ENCODE measurements at regions not wholly inside any gene's neighbourhood (a gene's known extent, or its start where the extent isn't known, plus 50 kb on each side); places are given as distances from the start of the nearest gene placed in this dataset.
A peak's percentile ranks its signal among the peaks of the same experiment; 100 is the strongest.

GRCh38 chr22:49372530-49373288 is 455.0 kb downstream of the BRD1 start:
- H3K27me3 ChIP-seq (ENCODE audit: control insufficient read depth, insufficient read depth, low read length), result no peaks in the 10 kb centered on the region
- Mint-ChIP-seq H3K36me3 (no peaks in the 10 kb centered on the region), H3K4me1 (no peaks in the 10 kb centered on the region), H3K9me3 (peaks cover 0 to 1% (median 0%) of the 10 kb centered on the region in 7 donors), H3K27me3 (no peaks in the 10 kb centered on the region), H3K27ac (no peak overlapping the region), H3K4me3 (no peak overlapping the region)
- no peaks in the 10 kb centered on the region for H3K36me3 ChIP-seq (ENCODE audit: control insufficient read depth, insufficient read depth, low read length)
- no peak for ATAC-seq (ENCODE audit: low read depth in 2 of 2)
- no peaks in the 10 kb centered on the region for H3K4me1 ChIP-seq (ENCODE audit: control insufficient read depth, insufficient read depth, low read length, poor library complexity, severe bottlenecking)
- DNase-seq, result no peak
- no peak overlapping the region for H3K27ac ChIP-seq (ENCODE audit: insufficient read depth, low read length, poor library complexity, severe bottlenecking)
- no peak overlapping the region for H3K4me3 ChIP-seq (ENCODE audit: low read depth, low read length)
- H3K9me3 ChIP-seq (ENCODE audit: control insufficient read depth in 2 of 2, low read length in 2 of 2), result no peaks in the 10 kb centered on the region

GRCh38 chr22:49372111-49372529 is 455.6 kb downstream of the BRD1 start:
- no peaks in the 10 kb centered on the region for H3K27me3 ChIP-seq (ENCODE audit: control insufficient read depth, insufficient read depth, low read length)
- H3K4me1 Mint-ChIP-seq, result no peaks in the 10 kb centered on the region
- no peak overlapping the region for H3K27ac Mint-ChIP-seq
- no peaks in the 10 kb centered on the region for H3K36me3 Mint-ChIP-seq
- H3K27ac ChIP-seq (ENCODE audit: insufficient read depth, low read length, poor library complexity, severe bottlenecking), result no peak overlapping the region
- no peaks in the 10 kb centered on the region for H3K9me3 ChIP-seq (ENCODE audit: control insufficient read depth in 2 of 2, low read length in 2 of 2)
- ATAC-seq (ENCODE audit: low read depth in 2 of 2) (no peak), DNase-seq (no peak)
- H3K36me3 ChIP-seq (ENCODE audit: control insufficient read depth, insufficient read depth, low read length), result no peaks in the 10 kb centered on the region
- no peak overlapping the region for H3K4me3 Mint-ChIP-seq
- no peaks in the 10 kb centered on the region for H3K27me3 Mint-ChIP-seq
- no peak overlapping the region for H3K4me3 ChIP-seq (ENCODE audit: low read depth, low read length)
- no peaks in the 10 kb centered on the region for H3K4me1 ChIP-seq (ENCODE audit: control insufficient read depth, insufficient read depth, low read length, poor library complexity, severe bottlenecking)
- H3K9me3 Mint-ChIP-seq, result peaks cover 0 to 1% (median 0%) of the 10 kb centered on the region in 7 donors

- DNase-seq, result no peak
- Mint-ChIP-seq H3K27me3 (no peaks in the 10 kb centered on the region), H3K4me1 (no peaks in the 10 kb centered on the region), H3K4me3 (no peak overlapping the region), H3K36me3 (no peaks in the 10 kb centered on the region), H3K9me3 (peaks cover 0 to 1% (median 0%) of the 10 kb centered on the region in 7 donors), H3K27ac (no peak overlapping the region)
- Histone ChIP-seq H3K9me3 (ENCODE audit: control insufficient read depth in 2 of 2, low read length in 2 of 2) (no peaks in the 10 kb centered on the region), H3K27me3 (ENCODE audit: control insufficient read depth, insufficient read depth, low read length) (no peaks in the 10 kb centered on the region), H3K27ac (ENCODE audit: insufficient read depth, low read length, poor library complexity, severe bottlenecking) (no peak overlapping the region), H3K36me3 (ENCODE audit: control insufficient read depth, insufficient read depth, low read length) (no peaks in the 10 kb centered on the region), H3K4me1 (ENCODE audit: control insufficient read depth, insufficient read depth, low read length, poor library complexity, severe bottlenecking) (no peaks in the 10 kb centered on the region), H3K4me3 (ENCODE audit: low read depth, low read length) (no peak overlapping the region)
- no peak for ATAC-seq (ENCODE audit: low read depth in 2 of 2)
Observed at GRCh38 chr22:49371325-49372110, 456.2 kb downstream of the BRD1 start.

- DNase-seq (no peak), ATAC-seq (ENCODE audit: low read depth in 2 of 2) (no peak)
- H3K4me3 ChIP-seq (ENCODE audit: low read depth, low read length), result no peak overlapping the region
- Mint-ChIP-seq H3K27me3 (peaks cover 3% of the 10 kb centered on the region), H3K4me1 (no peaks in the 10 kb centered on the region), H3K36me3 (no peaks in the 10 kb centered on the region), H3K27ac (no peak overlapping the region), H3K4me3 (no peak overlapping the region), H3K9me3 (peaks cover 0 to 1% (median 0%) of the 10 kb centered on the region in 7 donors)
- H3K4me1 ChIP-seq (ENCODE audit: control insufficient read depth, insufficient read depth, low read length, poor library complexity, severe bottlenecking), result no peaks in the 10 kb centered on the region
- no peaks in the 10 kb centered on the region for H3K9me3 ChIP-seq (ENCODE audit: control insufficient read depth in 2 of 2, low read length in 2 of 2)
- H3K27ac ChIP-seq (ENCODE audit: insufficient read depth, low read length, poor library complexity, severe bottlenecking), result no peak overlapping the region
- no peaks in the 10 kb centered on the region for H3K27me3 ChIP-seq (ENCODE audit: control insufficient read depth, insufficient read depth, low read length)
- H3K36me3 ChIP-seq (ENCODE audit: control insufficient read depth, insufficient read depth, low read length), result no peaks in the 10 kb centered on the region
Observed at GRCh38 chr22:49370627-49371301, 456.9 kb downstream of the BRD1 start.

GRCh38 chr22:49369726-49370626 is 457.7 kb downstream of the BRD1 start:
- Mint-ChIP-seq H3K27ac (no peak overlapping the region), H3K4me3 (no peak overlapping the region), H3K27me3 (peaks cover 6% of the 10 kb centered on the region), H3K9me3 (peaks cover 0 to 1% (median 0%) of the 10 kb centered on the region in 7 donors), H3K4me1 (no peaks in the 10 kb centered on the region), H3K36me3 (no peaks in the 10 kb centered on the region)
- no peaks in the 10 kb centered on the region for H3K36me3 ChIP-seq (ENCODE audit: control insufficient read depth, insufficient read depth, low read length)
- no peak for DNase-seq
- H3K27ac ChIP-seq (ENCODE audit: insufficient read depth, low read length, poor library complexity, severe bottlenecking), result no peak overlapping the region
- no peak for ATAC-seq (ENCODE audit: low read depth in 2 of 2)
- no peak overlapping the region for H3K4me3 ChIP-seq (ENCODE audit: low read depth, low read length)
- H3K27me3 ChIP-seq (ENCODE audit: control insufficient read depth, insufficient read depth, low read length), result no peaks in the 10 kb centered on the region
- no peaks in the 10 kb centered on the region for H3K4me1 ChIP-seq (ENCODE audit: control insufficient read depth, insufficient read depth, low read length, poor library complexity, severe bottlenecking)
- no peaks in the 10 kb centered on the region for H3K9me3 ChIP-seq (ENCODE audit: control insufficient read depth in 2 of 2, low read length in 2 of 2)

GRCh38 chr22:49368976-49369725 is 458.5 kb downstream of the BRD1 start:
- Histone ChIP-seq H3K27me3 (ENCODE audit: control insufficient read depth, insufficient read depth, low read length) (no peaks in the 10 kb centered on the region), H3K27ac (ENCODE audit: insufficient read depth, low read length, poor library complexity, severe bottlenecking) (no peak overlapping the region), H3K36me3 (ENCODE audit: control insufficient read depth, insufficient read depth, low read length) (no peaks in the 10 kb centered on the region), H3K9me3 (ENCODE audit: control insufficient read depth in 2 of 2, low read length in 2 of 2) (no peaks in the 10 kb centered on the region), H3K4me3 (ENCODE audit: low read depth, low read length) (no peak overlapping the region), H3K4me1 (ENCODE audit: control insufficient read depth, insufficient read depth, low read length, poor library complexity, severe bottlenecking) (no peaks in the 10 kb centered on the region)
- Mint-ChIP-seq H3K36me3 (no peaks in the 10 kb centered on the region), H3K27ac (no peak overlapping the region), H3K4me1 (no peaks in the 10 kb centered on the region), H3K9me3 (peaks cover 0 to 1% (median 0%) of the 10 kb centered on the region in 7 donors), H3K4me3 (peak overlapping the region in 1 of 4 donors; percentile 22), H3K27me3 (peaks cover 6% of the 10 kb centered on the region)
- ATAC-seq (ENCODE audit: low read depth in 2 of 2) (no peak), DNase-seq (no peak)
